ENCODE measurements at regions not wholly inside any gene's neighbourhood (a gene's known extent, or its start where the extent isn't known, plus 50 kb on each side); places are given as distances from the start of the nearest gene placed in this dataset.

GRCh38 chr2:19478409-19478808, 120.0 kb upstream of the OSR1 start:
- no peak for TF ChIP-seq CTCF (conservative IDR thresholded peaks at IDR 0.05; ENCODE audit: control insufficient read depth, insufficient read depth, low read depth, low read length)
- peak; percentile 51 for DNase-seq (ENCODE audit: low read depth)

GRCh38 chr2:19476327-19476726, 117.9 kb upstream of the OSR1 start:
- DNase-seq (ENCODE audit: low read depth): no peak
- no peak for TF ChIP-seq CTCF (conservative IDR thresholded peaks at IDR 0.05; ENCODE audit: control insufficient read depth, insufficient read depth, low read depth, low read length)
- no peak overlapping the region for H3K4me3 ChIP-seq (ENCODE audit: control insufficient read depth, low read depth, low read length)

More at GRCh38 chr2:19478409-19478808, 120.0 kb upstream of the OSR1 start:
- no peak overlapping the region for H3K4me3 ChIP-seq (ENCODE audit: control insufficient read depth, low read depth, low read length)

GRCh38 chr2:19474128-19474527, 115.7 kb upstream of the OSR1 start:
- no peak for TF ChIP-seq CTCF (conservative IDR thresholded peaks at IDR 0.05; ENCODE audit: control insufficient read depth, insufficient read depth, low read depth, low read length)
- DNase-seq (ENCODE audit: low read depth): peak; percentile 80
- no peak overlapping the region for H3K4me3 ChIP-seq (ENCODE audit: control insufficient read depth, low read depth, low read length)

- no peak for TF ChIP-seq CTCF (conservative IDR thresholded peaks at IDR 0.05; ENCODE audit: control insufficient read depth, insufficient read depth, low read depth, low read length)
- no peak overlapping the region for H3K4me3 ChIP-seq (ENCODE audit: control insufficient read depth, low read depth, low read length)
- DNase-seq (ENCODE audit: low read depth): no peak
Measured at GRCh38 chr2:19473350-19473749, 114.9 kb upstream of the OSR1 start.

GRCh38 chr2:19472391-19472978, 114.1 kb upstream of the OSR1 start:
- TF ChIP-seq CTCF (conservative IDR thresholded peaks at IDR 0.05; ENCODE audit: control insufficient read depth, insufficient read depth, low read depth, low read length): no peak
- no peak for DNase-seq (ENCODE audit: low read depth)
- H3K4me3 ChIP-seq (ENCODE audit: control insufficient read depth, low read depth, low read length): no peak overlapping the region

GRCh38 chr2:19471491-19471890, 113.1 kb upstream of the OSR1 start:
- TF ChIP-seq CTCF (conservative IDR thresholded peaks at IDR 0.05; ENCODE audit: control insufficient read depth, insufficient read depth, low read depth, low read length): no peak
- no peak overlapping the region for H3K4me3 ChIP-seq (ENCODE audit: control insufficient read depth, low read depth, low read length)
- no peak for DNase-seq (ENCODE audit: low read depth)

GRCh38 chr2:19465978-19466377, 107.6 kb upstream of the OSR1 start:
- H3K4me3 ChIP-seq (ENCODE audit: control insufficient read depth, low read depth, low read length): no peak overlapping the region
- no peak for DNase-seq (ENCODE audit: low read depth)
- no peak for TF ChIP-seq CTCF (conservative IDR thresholded peaks at IDR 0.05; ENCODE audit: control insufficient read depth, insufficient read depth, low read depth, low read length)
